SK-N-MC (cell line): ENCODE measurements at regions not wholly inside any gene's neighbourhood (a gene's known extent, or its start where the extent isn't known, plus 50 kb on each side); places are given as distances from the start of the nearest gene placed in this dataset.

Source experiments
- EZH2 ChIP-seq: fragments of 200-600 bp; sonication (generic); IDR thresholded peaks from one replicate; pipeline ENCODE4 v1.6.1; 2017; ENCODE audit warnings: antibody characterized with exemption
- FOXP2 ChIP-seq: optimal IDR thresholded peaks from 2 replicates; pipeline ENCODE3; 2011; ENCODE audit warnings: mild to moderate bottlenecking, moderate library complexity; ENCODE audit not compliant: insufficient read depth; ENCODE audit errors: extremely low read length, control extremely low read depth
- POLR2AphosphoS5 ChIP-seq: IDR thresholded peaks from 2 replicates; pipeline ENCODE4 v1.6.1; 2012; ENCODE audit warnings: mild to moderate bottlenecking, low read depth, low read length, borderline replicate concordance

GRCh38 chr3:74801924-74802323 lies 187.5 kb upstream of the CNTN3 start:
- no peak for TF ChIP-seq EZH2
- no peak for TF ChIP-seq POLR2AphosphoS5
- TF ChIP-seq FOXP2: no peak
